GM18499 (cell line): ENCODE measurements at regions not wholly inside any gene's neighbourhood (a gene's known extent, or its start where the extent isn't known, plus 50 kb on each side); places are given as distances from the start of the nearest gene placed in this dataset.
"Not testable (repeated sequence)": the region's sequence is repeated elsewhere in the genome, so short reads cannot be mapped to it uniquely, and the experiment has no call there.

Experiments used
- ATAC-seq: cut with Tn5 transposase; IDR thresholded peaks from one replicate; pipeline ENCODE4 v1.9.1; 2021; ENCODE audit warnings: moderate number of reproducible peaks; ENCODE audit not compliant: insufficient read depth, unreplicated experiment

- ATAC-seq: no peak
Measured at GRCh38 chr10:60485025-60485424, 95.3 kb upstream of the ANK3 start.

GRCh38 chr10:60480865-60481563 lies 91.3 kb upstream of the ANK3 start:
- no peak for ATAC-seq

GRCh38 chr10:60479305-60480020 lies 89.8 kb upstream of the ANK3 start:
- ATAC-seq: no peak

- ATAC-seq: no peak
Measured at GRCh38 chr10:60476451-60476850, 86.8 kb upstream of the ANK3 start.

- ATAC-seq: no peak
Measured at GRCh38 chr10:60473557-60473956, 83.9 kb upstream of the ANK3 start.

GRCh38 chr10:60470091-60470490 lies 80.4 kb upstream of the ANK3 start:
- no peak for ATAC-seq

GRCh38 chr10:60469147-60469546 lies 79.5 kb upstream of the ANK3 start:
- not testable (repeated sequence) for ATAC-seq

- ATAC-seq: no peak
Measured at GRCh38 chr10:60467202-60467546, 77.5 kb upstream of the ANK3 start.

GRCh38 chr10:60466267-60467201 lies 76.9 kb upstream of the ANK3 start:
- no peak for ATAC-seq

- ATAC-seq: no peak
Measured at GRCh38 chr10:60465801-60466200, 76.1 kb upstream of the ANK3 start.

- no peak for ATAC-seq
Measured at GRCh38 chr10:60464659-60465058, 75.0 kb upstream of the ANK3 start.

GRCh38 chr10:60463746-60464145 lies 74.1 kb upstream of the ANK3 start:
- ATAC-seq: no peak

GRCh38 chr10:60461688-60462087 lies 72.0 kb upstream of the ANK3 start:
- no peak for ATAC-seq

GRCh38 chr10:60459701-60460457 lies 70.2 kb upstream of the ANK3 start:
- ATAC-seq: no peak

GRCh38 chr10:60456053-60456452 lies 66.4 kb upstream of the ANK3 start:
- ATAC-seq: no peak

- ATAC-seq: no peak
Measured at GRCh38 chr10:60454336-60454735, 64.7 kb upstream of the ANK3 start.

- no peak for ATAC-seq
Measured at GRCh38 chr10:60453036-60453435, 63.4 kb upstream of the ANK3 start.

- ATAC-seq: no peak
Measured at GRCh38 chr10:60450291-60450690, 60.6 kb upstream of the ANK3 start.

GRCh38 chr10:60448246-60448645 lies 58.6 kb upstream of the ANK3 start:
- ATAC-seq: no peak

- ATAC-seq: no peak
Measured at GRCh38 chr10:60446851-60447250, 57.2 kb upstream of the ANK3 start.
